HL-60 (cell line): ENCODE measurements at regions not wholly inside any gene's neighbourhood (a gene's known extent, or its start where the extent isn't known, plus 50 kb on each side); places are given as distances from the start of the nearest gene placed in this dataset.

Experiments
- DNase-seq, 2 experiments: peaks; one replicate each; pipeline ENCODE4 v3.0.0-alpha.2; 2010 to 2020; ENCODE audit warnings: low read depth in 1 of 2, low spot score in 1 of 2
- H3K27ac ChIP-seq: fragments of 250-450 bp; sonication (Bioruptor Pico); replicated peaks from 2 replicates; pipeline ENCODE4 v1.5.1; 2020; ENCODE audit warnings: mild to moderate bottlenecking, moderate library complexity
- H3K27me3 ChIP-seq: fragments of 250-450 bp; sonication (Bioruptor Pico); 2 replicates; pipeline ENCODE4 v1.5.1; 2021; ENCODE audit warnings: mild to moderate bottlenecking, moderate library complexity; ENCODE audit not compliant: insufficient read depth, poor library complexity, severe bottlenecking
- H3K4me3 ChIP-seq: replicated peaks from 2 replicates; pipeline ENCODE4 v1.5.1; 2011; ENCODE audit warnings: mild to moderate bottlenecking, control low read depth, low read length; ENCODE audit not compliant: insufficient read depth
- GABPA ChIP-seq: IDR thresholded peaks from 2 replicates; pipeline ENCODE4 v1.6.1; 2012; ENCODE audit warnings: low read depth
- POLR2AphosphoS5 ChIP-seq: IDR thresholded peaks from 2 replicates; pipeline ENCODE4 v1.6.1; 2012; ENCODE audit warnings: low read depth
- SPI1 ChIP-seq: IDR thresholded peaks from 2 replicates; pipeline ENCODE4 v1.6.1; 2012; ENCODE audit warnings: low read depth, mild to moderate bottlenecking, borderline replicate concordance
- TF ChIP-seq, protein P1 (sequence below): IDR thresholded peaks from one replicate; pipeline ENCODE4 v1.5.1; 2011; ENCODE audit warnings: low read length, control low read depth, inconsistent platforms; ENCODE audit not compliant: insufficient read depth
- TF ChIP-seq, protein P2 (sequence below): IDR thresholded peaks from 2 replicates; pipeline ENCODE4 v1.6.1; 2012; ENCODE audit warnings: low read depth; ENCODE audit not compliant: insufficient replicate concordance

GRCh38 chr13:111528513-111528912, 208.1 kb downstream of the TEX29 start:
- Histone ChIP-seq H3K4me3 (no peak overlapping the region), H3K27ac (no peak overlapping the region), H3K27me3 (peaks cover 36% of the 10 kb centered on the region)
- no peak for DNase-seq
- no peak for TF ChIP-seq SPI1
- TF ChIP-seq GABPA, result no peak
- TF ChIP-seq, protein P1, sequence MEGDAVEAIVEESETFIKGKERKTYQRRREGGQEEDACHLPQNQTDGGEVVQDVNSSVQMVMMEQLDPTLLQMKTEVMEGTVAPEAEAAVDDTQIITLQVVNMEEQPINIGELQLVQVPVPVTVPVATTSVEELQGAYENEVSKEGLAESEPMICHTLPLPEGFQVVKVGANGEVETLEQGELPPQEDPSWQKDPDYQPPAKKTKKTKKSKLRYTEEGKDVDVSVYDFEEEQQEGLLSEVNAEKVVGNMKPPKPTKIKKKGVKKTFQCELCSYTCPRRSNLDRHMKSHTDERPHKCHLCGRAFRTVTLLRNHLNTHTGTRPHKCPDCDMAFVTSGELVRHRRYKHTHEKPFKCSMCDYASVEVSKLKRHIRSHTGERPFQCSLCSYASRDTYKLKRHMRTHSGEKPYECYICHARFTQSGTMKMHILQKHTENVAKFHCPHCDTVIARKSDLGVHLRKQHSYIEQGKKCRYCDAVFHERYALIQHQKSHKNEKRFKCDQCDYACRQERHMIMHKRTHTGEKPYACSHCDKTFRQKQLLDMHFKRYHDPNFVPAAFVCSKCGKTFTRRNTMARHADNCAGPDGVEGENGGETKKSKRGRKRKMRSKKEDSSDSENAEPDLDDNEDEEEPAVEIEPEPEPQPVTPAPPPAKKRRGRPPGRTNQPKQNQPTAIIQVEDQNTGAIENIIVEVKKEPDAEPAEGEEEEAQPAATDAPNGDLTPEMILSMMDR, result no peak
- TF ChIP-seq, protein P2, sequence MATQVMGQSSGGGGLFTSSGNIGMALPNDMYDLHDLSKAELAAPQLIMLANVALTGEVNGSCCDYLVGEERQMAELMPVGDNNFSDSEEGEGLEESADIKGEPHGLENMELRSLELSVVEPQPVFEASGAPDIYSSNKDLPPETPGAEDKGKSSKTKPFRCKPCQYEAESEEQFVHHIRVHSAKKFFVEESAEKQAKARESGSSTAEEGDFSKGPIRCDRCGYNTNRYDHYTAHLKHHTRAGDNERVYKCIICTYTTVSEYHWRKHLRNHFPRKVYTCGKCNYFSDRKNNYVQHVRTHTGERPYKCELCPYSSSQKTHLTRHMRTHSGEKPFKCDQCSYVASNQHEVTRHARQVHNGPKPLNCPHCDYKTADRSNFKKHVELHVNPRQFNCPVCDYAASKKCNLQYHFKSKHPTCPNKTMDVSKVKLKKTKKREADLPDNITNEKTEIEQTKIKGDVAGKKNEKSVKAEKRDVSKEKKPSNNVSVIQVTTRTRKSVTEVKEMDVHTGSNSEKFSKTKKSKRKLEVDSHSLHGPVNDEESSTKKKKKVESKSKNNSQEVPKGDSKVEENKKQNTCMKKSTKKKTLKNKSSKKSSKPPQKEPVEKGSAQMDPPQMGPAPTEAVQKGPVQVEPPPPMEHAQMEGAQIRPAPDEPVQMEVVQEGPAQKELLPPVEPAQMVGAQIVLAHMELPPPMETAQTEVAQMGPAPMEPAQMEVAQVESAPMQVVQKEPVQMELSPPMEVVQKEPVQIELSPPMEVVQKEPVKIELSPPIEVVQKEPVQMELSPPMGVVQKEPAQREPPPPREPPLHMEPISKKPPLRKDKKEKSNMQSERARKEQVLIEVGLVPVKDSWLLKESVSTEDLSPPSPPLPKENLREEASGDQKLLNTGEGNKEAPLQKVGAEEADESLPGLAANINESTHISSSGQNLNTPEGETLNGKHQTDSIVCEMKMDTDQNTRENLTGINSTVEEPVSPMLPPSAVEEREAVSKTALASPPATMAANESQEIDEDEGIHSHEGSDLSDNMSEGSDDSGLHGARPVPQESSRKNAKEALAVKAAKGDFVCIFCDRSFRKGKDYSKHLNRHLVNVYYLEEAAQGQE, result no peak
- TF ChIP-seq POLR2AphosphoS5, result no peak

DNA sequence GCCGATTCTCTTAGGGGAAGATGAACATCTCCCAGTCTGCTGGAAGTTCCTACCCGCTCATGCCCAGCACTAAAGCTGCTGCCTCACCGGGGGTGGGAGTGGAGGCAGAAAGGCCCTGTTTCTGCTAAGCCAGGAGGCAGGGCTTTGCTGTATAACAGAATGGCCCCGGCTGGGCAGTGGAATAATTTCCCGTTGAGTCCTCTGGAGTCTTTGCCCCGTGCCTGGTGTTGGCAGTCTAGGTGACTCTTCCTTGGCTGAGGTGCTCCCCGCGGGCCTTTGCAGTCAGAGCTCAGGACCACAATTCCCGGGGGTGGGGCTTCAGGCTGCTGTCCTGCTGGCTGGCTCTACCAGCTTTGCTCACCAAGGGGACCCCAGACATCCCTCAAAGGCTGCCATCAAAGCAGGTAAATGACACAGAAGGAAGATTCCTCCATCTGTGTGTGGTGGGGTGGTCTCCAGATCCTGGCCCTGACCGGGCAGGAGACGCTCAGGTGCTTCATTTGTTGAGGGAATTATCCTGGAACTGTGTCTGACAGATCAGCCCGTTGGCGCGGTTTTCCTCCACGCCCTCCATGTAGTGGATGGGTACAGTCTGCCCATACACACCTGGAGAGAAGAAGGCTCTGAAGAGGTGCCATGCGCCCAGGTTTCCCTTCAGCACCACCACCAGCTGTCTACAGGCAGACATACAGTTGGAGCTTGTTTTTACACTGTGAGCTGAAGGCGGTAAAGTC, 209.9 kb downstream of the TEX29 start:
- Histone ChIP-seq H3K4me3 (no peak overlapping the region), H3K27ac (no peak overlapping the region), H3K27me3 (peaks cover 45% of the 10 kb centered on the region)
- no peak for TF ChIP-seq SPI1
- TF ChIP-seq GABPA, result no peak
- TF ChIP-seq, protein P2, result no peak
- TF ChIP-seq, protein P1, result no peak
- no peak for TF ChIP-seq POLR2AphosphoS5
- DNase-seq, result no peak

GRCh38 chr13:111531505-111531904, 211.1 kb downstream of the TEX29 start:
- DNase-seq, result no peak
- TF ChIP-seq POLR2AphosphoS5 (no peak), SPI1 (no peak), GABPA (no peak)
- TF ChIP-seq, protein P1, result no peak
- TF ChIP-seq, protein P2, result no peak
- no peak overlapping the region for H3K27ac ChIP-seq
- peaks cover 57% of the 10 kb centered on the region for H3K27me3 ChIP-seq
- H3K4me3 ChIP-seq, result no peak overlapping the region
